Tibial nerve (tissue), 4 donors: ENCODE measurements at regions not wholly inside any gene's neighbourhood (a gene's known extent, or its start where the extent isn't known, plus 50 kb on each side); places are given as distances from the start of the nearest gene placed in this dataset.
"Not testable (repeated sequence)": the region's sequence is repeated elsewhere in the genome, so short reads cannot be mapped to it uniquely, and the experiment has no call there.

Source experiments
- DNase-seq, 2 donors: peaks; one replicate each; pipeline ENCODE4 v3.0.0-alpha.2; 2019; ENCODE audit warnings: low spot score in 2 of 2
- H3K27ac ChIP-seq, 4 donors: fragments of 200-600 bp; sonication (generic) in 3 of 4; one replicate each; pipeline ENCODE4 v1.5.1; 2017 to 2019; ENCODE audit warnings: mild to moderate bottlenecking in 1 of 4
- H3K27me3 ChIP-seq, 2 donors: fragments of 200-600 bp; sonication (generic) in 1 of 2; one replicate each; pipeline versions ENCODE4 v1.5.1 to v1.6.0; 2017 to 2019
- H3K36me3 ChIP-seq, 3 donors: fragments of 200-600 bp; sonication (generic); one replicate each; pipeline ENCODE4 v1.5.1; 2018 to 2019
- H3K4me1 ChIP-seq, 4 donors: fragments of 200-600 bp; sonication (generic) in 3 of 4; one replicate each; pipeline ENCODE4 v1.5.1; 2017 to 2019
- H3K4me3 ChIP-seq, 4 donors: fragments of 200-600 bp; sonication (generic) in 3 of 4; one replicate each; pipeline ENCODE4 v1.5.1; 2017 to 2019; ENCODE audit warnings: mild to moderate bottlenecking in 1 of 4, moderate library complexity in 1 of 4
- H3K9me3 ChIP-seq, 4 donors: fragments of 200-600 bp; sonication (generic) in 3 of 4; one replicate each; pipeline ENCODE4 v1.5.1; 2017 to 2019
- EP300 ChIP-seq, 2 donors: sonication (generic); formaldehyde crosslinking; IDR thresholded peaks; one replicate each; pipeline ENCODE4 v1.6.1; 2017; ENCODE audit warnings: antibody characterized with exemption in 2 of 2, mild to moderate bottlenecking in 1 of 2
- POLR2A ChIP-seq, 2 donors: fragments of 450-650 bp; IDR thresholded peaks; one replicate each; pipeline ENCODE4 v1.6.1; 2017; ENCODE audit warnings: antibody characterized with exemption in 2 of 2, mild to moderate bottlenecking in 2 of 2, moderate library complexity in 2 of 2
- WGBS, 2 donors: methylation state at CpG; one replicate each; pipeline ENCODE4 v1.1.5; 2018; 5-methylcytosine and 5-hydroxymethylcytosine counted together
- TF ChIP-seq, protein P1 (sequence below), 5 experiments: fragments of 200-600 bp in 3 of 5; fragments of 450-650 bp in 2 of 5; sonication (generic) in 3 of 5; IDR thresholded peaks; one replicate each; pipeline ENCODE4 v1.5.1; 2016 to 2019; ENCODE audit warnings: antibody characterized with exemption in 5 of 5, mild to moderate bottlenecking in 3 of 5, moderate library complexity in 2 of 5

DNA sequence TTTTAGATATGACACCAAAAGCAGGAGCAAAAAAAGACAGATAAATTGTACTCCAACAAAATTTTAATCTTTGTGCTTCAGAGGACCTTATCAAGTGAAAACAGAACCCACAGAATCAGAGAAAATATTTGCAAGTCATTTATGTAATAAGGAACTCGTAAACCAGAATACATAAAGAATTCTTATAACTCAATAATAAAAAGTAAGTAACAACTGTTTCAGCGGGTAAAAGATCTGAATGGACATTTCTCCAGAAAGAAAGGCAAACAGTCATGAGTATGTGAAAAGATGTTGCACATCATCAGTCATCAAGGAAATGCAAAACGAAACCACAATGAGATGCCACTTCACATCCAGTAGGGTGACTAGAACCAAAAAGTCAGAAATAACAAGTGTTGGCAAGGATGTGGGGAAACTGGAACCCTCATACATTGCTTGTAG lies 167.7 kb upstream of the KCTD7 start:
- no peak for TF ChIP-seq POLR2A (IDR thresholded peaks at IDR 0.05)
- TF ChIP-seq, protein P1, sequence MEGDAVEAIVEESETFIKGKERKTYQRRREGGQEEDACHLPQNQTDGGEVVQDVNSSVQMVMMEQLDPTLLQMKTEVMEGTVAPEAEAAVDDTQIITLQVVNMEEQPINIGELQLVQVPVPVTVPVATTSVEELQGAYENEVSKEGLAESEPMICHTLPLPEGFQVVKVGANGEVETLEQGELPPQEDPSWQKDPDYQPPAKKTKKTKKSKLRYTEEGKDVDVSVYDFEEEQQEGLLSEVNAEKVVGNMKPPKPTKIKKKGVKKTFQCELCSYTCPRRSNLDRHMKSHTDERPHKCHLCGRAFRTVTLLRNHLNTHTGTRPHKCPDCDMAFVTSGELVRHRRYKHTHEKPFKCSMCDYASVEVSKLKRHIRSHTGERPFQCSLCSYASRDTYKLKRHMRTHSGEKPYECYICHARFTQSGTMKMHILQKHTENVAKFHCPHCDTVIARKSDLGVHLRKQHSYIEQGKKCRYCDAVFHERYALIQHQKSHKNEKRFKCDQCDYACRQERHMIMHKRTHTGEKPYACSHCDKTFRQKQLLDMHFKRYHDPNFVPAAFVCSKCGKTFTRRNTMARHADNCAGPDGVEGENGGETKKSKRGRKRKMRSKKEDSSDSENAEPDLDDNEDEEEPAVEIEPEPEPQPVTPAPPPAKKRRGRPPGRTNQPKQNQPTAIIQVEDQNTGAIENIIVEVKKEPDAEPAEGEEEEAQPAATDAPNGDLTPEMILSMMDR (IDR thresholded peaks at IDR 0.05): no peak
- no peak for TF ChIP-seq EP300 (IDR thresholded peaks at IDR 0.05)

DNA sequence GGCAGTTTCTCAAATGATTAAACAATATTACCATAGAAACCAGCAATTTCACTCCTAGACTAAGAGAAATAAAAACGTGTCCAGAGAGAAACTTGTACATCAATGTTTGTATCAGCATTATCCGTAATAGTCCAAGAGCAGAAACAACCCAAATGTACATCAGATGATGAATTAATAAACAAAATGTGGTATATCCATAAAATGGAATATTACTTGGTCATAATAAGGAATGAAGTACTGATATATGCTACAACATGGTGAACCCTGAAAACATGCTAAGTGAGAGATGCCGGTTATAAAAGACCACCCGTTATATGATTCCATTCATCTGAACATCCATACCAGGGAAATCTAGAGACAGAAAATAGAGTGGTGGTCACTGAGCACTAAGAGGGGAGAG lies 167.3 kb upstream of the KCTD7 start:
- H3K36me3 ChIP-seq: peaks cover 0 to 20% (median 0%) of the 10 kb centered on the region in 3 donors
- H3K9me3 ChIP-seq, H3K27me3 ChIP-seq, H3K4me3 ChIP-seq, H3K27ac ChIP-seq, DNase-seq, H3K4me1 ChIP-seq: not testable (repeated sequence)
- WGBS, 2 donors: 93% methylated on average over 4 of the region's 4 CpGs

More for the DNA sequence above, 167.7 kb upstream of the KCTD7 start:
- Histone ChIP-seq H3K36me3 (peaks cover 0 to 20% (median 0%) of the 10 kb centered on the region in 3 donors), H3K4me3 (no peak overlapping the region), H3K9me3 (no peaks in the 10 kb centered on the region), H3K27me3 (no peaks in the 10 kb centered on the region), H3K4me1 (peaks cover 0 to 9% (median 0%) of the 10 kb centered on the region in 4 donors), H3K27ac (no peak overlapping the region)
- 88 to 91% methylated on average over 3 of the region's 3 CpGs for WGBS, 2 donors
- DNase-seq: no peak

DNA sequence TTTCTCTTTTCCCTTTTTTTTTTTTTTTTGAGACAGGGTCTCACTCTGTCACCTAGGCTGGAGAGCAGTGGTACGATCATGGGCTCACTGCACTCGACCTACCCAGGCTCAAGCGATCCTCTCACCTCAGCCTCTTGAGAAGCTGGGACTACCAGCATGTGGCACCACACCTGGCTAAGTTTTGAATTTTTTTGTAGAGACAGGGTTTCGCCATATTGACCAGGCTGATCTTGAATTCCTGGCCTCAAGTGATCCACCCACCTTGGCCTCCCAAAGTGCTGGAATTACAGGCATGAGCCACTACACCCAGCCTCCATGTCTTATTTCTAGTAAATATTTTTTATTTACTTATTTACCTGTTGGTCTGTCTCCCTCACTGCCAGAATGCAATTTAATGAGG lies 165.8 kb upstream of the KCTD7 start:
- DNase-seq, H3K9me3 ChIP-seq, H3K4me3 ChIP-seq, H3K27ac ChIP-seq, H3K4me1 ChIP-seq, H3K27me3 ChIP-seq: not testable (repeated sequence)
- 97% methylated on average over 4 of the region's 4 CpGs for WGBS, 2 donors
- H3K36me3 ChIP-seq: peaks cover 0 to 20% (median 0%) of the 10 kb centered on the region in 3 donors

DNA sequence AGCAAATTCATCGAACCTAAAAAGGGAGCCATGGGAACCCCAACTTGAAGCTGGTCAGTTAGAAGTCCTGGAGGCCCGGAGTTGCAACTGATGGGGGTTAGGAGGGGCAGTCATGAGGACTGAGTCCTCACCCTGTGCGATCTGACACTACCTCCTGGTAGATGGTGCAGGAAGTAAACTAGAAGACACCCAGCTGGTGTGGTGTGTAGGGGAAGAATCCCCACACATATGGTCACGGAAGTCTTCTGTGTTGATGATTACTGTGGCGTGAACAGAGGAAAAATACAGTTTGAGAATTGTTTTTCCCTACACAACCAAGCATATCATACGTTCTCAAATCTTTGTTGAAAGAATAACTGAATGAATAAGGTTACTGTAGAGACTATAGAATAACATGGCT lies 164.6 kb upstream of the KCTD7 start:
- Histone ChIP-seq H3K27me3 (no peaks in the 10 kb centered on the region), H3K27ac (no peak overlapping the region), H3K4me1 (peaks cover 0 to 9% (median 0%) of the 10 kb centered on the region in 4 donors), H3K4me3 (no peak overlapping the region), H3K36me3 (peaks cover 0 to 20% (median 0%) of the 10 kb centered on the region in 3 donors), H3K9me3 (no peaks in the 10 kb centered on the region)
- TF ChIP-seq, protein P1 (IDR thresholded peaks at IDR 0.05): no peak
- TF ChIP-seq POLR2A (IDR thresholded peaks at IDR 0.05): no peak
- no peak for TF ChIP-seq EP300 (IDR thresholded peaks at IDR 0.05)
- WGBS, 2 donors: 91 to 93% methylated on average over 6 of the region's 6 CpGs
- no peak for DNase-seq

DNA sequence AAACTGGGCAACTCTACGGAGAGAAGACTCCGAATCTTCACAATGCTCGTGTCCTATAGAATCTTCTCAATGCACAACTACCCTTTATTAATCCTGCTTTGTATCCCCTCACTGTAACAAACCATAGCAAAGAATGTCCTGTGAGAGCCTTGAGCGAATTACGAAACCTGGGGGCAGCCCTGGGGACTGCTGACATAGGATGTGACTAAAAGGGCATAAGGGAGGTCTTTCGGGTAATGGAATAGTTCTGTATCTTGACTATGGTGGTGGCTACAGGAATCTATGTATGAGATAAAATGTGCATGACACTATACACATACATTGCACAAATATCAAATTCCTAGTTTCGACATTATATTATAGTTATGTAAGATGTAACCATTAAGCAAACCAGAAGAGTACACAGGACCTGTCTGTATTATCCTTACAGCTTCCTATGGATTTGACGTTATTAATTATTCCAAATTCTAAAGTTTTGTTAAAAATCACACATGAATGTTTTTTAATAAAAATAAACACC lies 162.5 kb upstream of the KCTD7 start:
- Histone ChIP-seq H3K4me3 (no peak overlapping the region), H3K27me3 (no peaks in the 10 kb centered on the region), H3K4me1 (no peaks in the 10 kb centered on the region), H3K36me3 (peaks cover 0 to 20% (median 0%) of the 10 kb centered on the region in 3 donors), H3K9me3 (no peaks in the 10 kb centered on the region), H3K27ac (no peak overlapping the region)
- WGBS, 2 donors: 91 to 95% methylated on average over 8 of the region's 8 CpGs
- no peak for DNase-seq
- TF ChIP-seq EP300 (IDR thresholded peaks at IDR 0.05): no peak
- no peak for TF ChIP-seq POLR2A (IDR thresholded peaks at IDR 0.05)
- TF ChIP-seq, protein P1 (IDR thresholded peaks at IDR 0.05): no peak

DNA sequence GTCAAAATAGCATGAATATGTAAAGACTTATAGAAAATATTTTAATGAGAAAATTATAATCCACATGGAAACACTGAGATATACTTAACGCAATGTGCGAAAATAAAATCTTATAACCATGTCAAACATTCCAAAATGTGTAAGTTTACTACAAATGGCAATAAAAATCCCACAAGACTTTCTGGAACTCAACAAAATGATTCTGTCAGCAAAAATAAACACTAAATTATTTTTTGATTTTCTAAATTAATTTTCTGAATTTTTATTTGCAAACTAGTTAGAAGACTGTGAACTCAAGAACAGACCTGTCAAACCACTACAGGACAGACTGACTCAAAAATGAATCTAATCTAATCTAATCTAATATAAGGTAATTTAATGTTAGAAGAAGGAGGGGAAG lies 160.8 kb upstream of the KCTD7 start:
- H3K4me3 ChIP-seq: no peak overlapping the region
- H3K36me3 ChIP-seq: peaks cover 0 to 12% (median 0%) of the 10 kb centered on the region in 3 donors
- no peaks in the 10 kb centered on the region for H3K4me1 ChIP-seq
- no peak overlapping the region for H3K27ac ChIP-seq
- TF ChIP-seq, protein P1 (IDR thresholded peaks at IDR 0.05): no peak
- TF ChIP-seq EP300 (IDR thresholded peaks at IDR 0.05) (no peak), POLR2A (IDR thresholded peaks at IDR 0.05) (no peak)
- DNase-seq: no peak
- no peaks in the 10 kb centered on the region for H3K27me3 ChIP-seq
- WGBS, 2 donors: 94 to 95% methylated on average over 2 of the region's 2 CpGs
- H3K9me3 ChIP-seq: no peaks in the 10 kb centered on the region

DNA sequence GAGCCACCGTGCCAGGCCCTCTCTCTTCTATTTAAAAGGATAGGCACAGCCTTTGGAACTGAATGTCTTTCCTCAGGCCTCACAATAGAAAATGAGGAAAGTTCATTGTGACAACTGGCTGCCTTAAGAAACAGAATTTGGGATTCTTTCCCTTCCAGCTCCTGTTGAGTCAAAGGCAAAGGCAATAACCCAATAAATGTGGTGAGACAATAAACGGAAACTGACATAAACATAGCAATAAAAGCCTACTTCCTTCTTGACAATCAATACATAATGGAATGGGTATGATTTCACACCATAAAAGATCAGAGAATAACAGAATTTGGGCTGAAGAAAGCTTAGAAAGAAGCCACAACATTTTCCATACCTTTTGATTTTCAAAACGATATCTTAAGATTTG lies 155.6 kb upstream of the KCTD7 start:
- H3K4me3 ChIP-seq, H3K9me3 ChIP-seq, H3K27ac ChIP-seq, DNase-seq, H3K4me1 ChIP-seq, H3K27me3 ChIP-seq: not testable (repeated sequence)
- 75 to 77% methylated on average over 3 of the region's 3 CpGs for WGBS, 2 donors
- peaks cover 0 to 45% (median 0%) of the 10 kb centered on the region in 3 donors for H3K36me3 ChIP-seq
